Esophagus muscularis mucosa (tissue), 3 donors: ENCODE measurements at regions not wholly inside any gene's neighbourhood (a gene's known extent, or its start where the extent isn't known, plus 50 kb on each side); places are given as distances from the start of the nearest gene placed in this dataset.

Source experiments
- CTCF ChIP-seq, 3 experiments: fragments of 200-600 bp in 2 of 3; fragments of 450-650 bp in 1 of 3; sonication (generic) in 2 of 3; IDR thresholded peaks; one replicate each; pipeline ENCODE4 v1.5.1; 2017 to 2019; ENCODE audit warnings: antibody characterized with exemption in 3 of 3, mild to moderate bottlenecking in 2 of 3, moderate library complexity in 1 of 3
- EP300 ChIP-seq: sonication (generic); formaldehyde crosslinking; IDR thresholded peaks from one replicate; pipeline ENCODE4 v1.6.1; 2017; ENCODE audit warnings: antibody characterized with exemption

DNA sequence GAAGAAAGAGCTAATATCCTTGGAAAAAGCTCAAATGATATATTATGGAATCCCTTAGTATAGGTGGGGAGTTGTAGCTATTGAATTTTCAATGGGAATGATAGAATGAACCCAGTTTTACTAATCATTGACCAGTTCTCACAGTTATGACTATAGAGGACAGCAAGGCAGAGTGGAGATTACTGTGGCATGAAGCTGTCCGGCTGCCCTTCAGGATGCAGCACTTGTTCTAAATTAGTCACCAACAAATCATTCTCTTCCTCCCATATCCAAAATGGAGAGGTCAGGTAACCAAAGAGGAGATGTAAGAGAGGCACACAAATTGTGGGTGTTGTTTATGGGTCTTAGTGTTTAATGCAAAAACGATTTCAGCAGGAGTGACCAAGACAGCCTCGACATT lies 1490.0 kb upstream of the MIR17HG start:
- TF ChIP-seq EP300 (no peak), CTCF (IDR thresholded peaks at IDR 0.05) (no peak)
